HG03159 (cell line): ENCODE measurements at regions not wholly inside any gene's neighbourhood (a gene's known extent, or its start where the extent isn't known, plus 50 kb on each side); places are given as distances from the start of the nearest gene placed in this dataset.

ENCODE experiments used
- ATAC-seq: cut with Tn5 transposase; IDR thresholded peaks from one replicate; pipeline ENCODE4 v1.9.1; 2021; ENCODE audit warnings: mild to moderate bottlenecking, moderate library complexity; ENCODE audit not compliant: unreplicated experiment

- no peak for ATAC-seq
Observed at GRCh38 chr4:62204136-62204535, 1004.0 kb downstream of the ADGRL3 start.

GRCh38 chr4:62199291-62199810 lies 999.2 kb downstream of the ADGRL3 start:
- no peak for ATAC-seq

GRCh38 chr4:62196338-62196737 lies 996.2 kb downstream of the ADGRL3 start:
- no peak for ATAC-seq

GRCh38 chr4:62194342-62194741 lies 994.2 kb downstream of the ADGRL3 start:
- ATAC-seq = no peak

- no peak for ATAC-seq
Observed at GRCh38 chr4:62193761-62194160, 993.6 kb downstream of the ADGRL3 start.

- ATAC-seq = no peak
Observed at GRCh38 chr4:62191451-62192240, 991.5 kb downstream of the ADGRL3 start.

- no peak for ATAC-seq
Observed at GRCh38 chr4:62170235-62170634, 970.1 kb downstream of the ADGRL3 start.

GRCh38 chr4:62168681-62169080 lies 968.6 kb downstream of the ADGRL3 start:
- ATAC-seq = no peak

GRCh38 chr4:62162606-62163005 lies 962.5 kb downstream of the ADGRL3 start:
- ATAC-seq = no peak

GRCh38 chr4:62161446-62161845 lies 961.3 kb downstream of the ADGRL3 start:
- ATAC-seq = no peak

GRCh38 chr4:62159876-62160275 lies 959.8 kb downstream of the ADGRL3 start:
- no peak for ATAC-seq

- ATAC-seq = no peak
Observed at GRCh38 chr4:62159306-62159705, 959.2 kb downstream of the ADGRL3 start.

- no peak for ATAC-seq
Observed at GRCh38 chr4:62156205-62156604, 956.1 kb downstream of the ADGRL3 start.

GRCh38 chr4:62145276-62145675 lies 945.1 kb downstream of the ADGRL3 start:
- no peak for ATAC-seq

GRCh38 chr4:62144431-62144830 lies 944.3 kb downstream of the ADGRL3 start:
- ATAC-seq = no peak

GRCh38 chr4:62135565-62136156 lies 935.5 kb downstream of the ADGRL3 start:
- ATAC-seq = no peak

- no peak for ATAC-seq
Observed at GRCh38 chr4:62133977-62134376, 933.9 kb downstream of the ADGRL3 start.

GRCh38 chr4:62133101-62133897 lies 933.2 kb downstream of the ADGRL3 start:
- no peak for ATAC-seq

- ATAC-seq = no peak
Observed at GRCh38 chr4:62131049-62131448, 930.9 kb downstream of the ADGRL3 start.

- no peak for ATAC-seq
Observed at GRCh38 chr4:62130637-62131036, 930.5 kb downstream of the ADGRL3 start.

GRCh38 chr4:62130230-62130629 lies 930.1 kb downstream of the ADGRL3 start:
- ATAC-seq = no peak
